Left kidney (tissue), 1 donor: ENCODE measurements at regions not wholly inside any gene's neighbourhood (a gene's known extent, or its start where the extent isn't known, plus 50 kb on each side); places are given as distances from the start of the nearest gene placed in this dataset.
"Not testable (repeated sequence)": the region's sequence is repeated elsewhere in the genome, so short reads cannot be mapped to it uniquely, and the experiment has no call there.

ENCODE experiments used
- DNase-seq: peaks from one replicate; pipeline ENCODE4 v3.0.0-alpha.2; 2013

DNA sequence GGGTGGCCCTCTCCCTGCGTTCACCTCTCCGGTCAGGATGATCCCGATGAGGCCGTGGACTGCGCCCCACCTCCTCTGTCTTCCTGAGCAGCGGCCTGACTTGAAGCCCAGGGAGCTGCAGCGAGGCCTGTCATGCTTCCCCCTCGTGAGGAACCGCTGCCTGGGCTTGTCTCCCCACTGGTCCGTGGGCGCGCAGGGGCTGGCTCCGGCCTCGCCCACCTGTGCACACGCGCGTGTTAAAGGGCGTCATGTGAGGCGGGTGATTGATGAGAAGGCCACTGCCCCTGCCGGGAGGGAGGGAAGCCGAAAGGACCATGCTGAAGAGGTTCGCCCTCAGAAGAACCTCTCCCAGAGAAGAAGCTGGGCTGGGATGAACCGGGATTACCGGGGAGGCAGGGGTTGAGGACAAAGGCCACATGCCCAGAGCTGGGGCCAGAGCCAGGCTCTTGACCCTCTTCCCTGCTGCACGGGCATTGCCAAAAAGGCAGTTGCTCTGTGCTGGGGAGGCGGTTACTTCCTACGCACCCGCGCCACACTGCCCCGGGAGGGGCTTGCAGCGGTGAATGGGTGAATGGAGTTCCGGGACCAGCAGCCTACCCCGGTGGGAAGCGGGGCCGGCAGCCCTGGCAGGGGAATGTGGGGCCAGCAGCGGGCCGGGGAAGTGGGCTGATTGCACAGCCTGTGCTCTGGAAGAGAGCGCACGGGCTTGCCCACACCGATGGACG, 85.9 kb upstream of the GSE1 start:
- no peak for DNase-seq

- no peak for DNase-seq
These were observed 85.3 kb upstream of the GSE1 start for GRCh38 chr16:85527767-85528297.

- DNase-seq = no peak
These were observed 84.4 kb upstream of the GSE1 start for GRCh38 chr16:85528528-85529387.

DNA sequence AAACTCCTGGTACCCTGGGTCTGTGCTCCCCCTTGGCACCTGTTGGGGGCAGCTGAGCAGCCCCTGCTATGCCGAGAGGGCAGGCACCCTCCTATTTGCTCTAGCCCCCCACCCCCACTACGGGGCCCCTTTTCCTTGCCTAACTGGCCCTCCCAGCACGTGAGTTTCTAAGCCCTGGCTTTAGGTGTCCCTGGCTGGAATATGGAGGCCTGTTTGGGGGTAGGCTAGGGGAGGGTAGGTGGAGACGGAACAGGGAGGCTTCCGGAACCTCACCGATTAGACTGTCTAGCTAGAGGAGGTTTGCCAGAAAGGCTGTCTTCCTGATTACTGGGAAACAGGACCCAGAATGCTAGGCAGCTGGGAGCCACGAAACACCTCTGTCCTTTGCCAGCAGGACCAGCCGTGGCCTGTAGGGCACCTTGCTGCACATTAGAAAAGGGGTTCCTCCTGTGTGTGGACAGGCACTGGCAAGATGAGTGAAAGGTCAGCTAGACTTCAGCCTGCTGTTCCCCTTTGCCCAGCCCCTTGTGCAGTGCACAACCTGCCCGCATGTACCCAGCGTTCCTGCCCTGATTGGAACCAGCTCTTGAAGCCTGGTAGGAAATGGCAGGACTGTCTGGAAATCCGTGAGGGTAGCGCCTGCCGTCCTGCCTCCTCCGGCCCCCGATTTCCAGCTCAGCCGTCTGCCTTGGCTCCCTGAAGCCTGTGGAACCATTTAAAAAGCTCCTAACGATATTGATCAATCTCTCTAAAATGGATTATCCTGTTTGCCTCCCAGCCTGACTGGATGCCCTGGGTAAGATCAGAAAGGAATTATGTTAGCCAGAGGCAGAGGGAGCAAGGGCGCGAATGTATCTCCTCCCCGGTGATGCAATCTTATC, 83.4 kb upstream of the GSE1 start:
- no peak for DNase-seq

DNA sequence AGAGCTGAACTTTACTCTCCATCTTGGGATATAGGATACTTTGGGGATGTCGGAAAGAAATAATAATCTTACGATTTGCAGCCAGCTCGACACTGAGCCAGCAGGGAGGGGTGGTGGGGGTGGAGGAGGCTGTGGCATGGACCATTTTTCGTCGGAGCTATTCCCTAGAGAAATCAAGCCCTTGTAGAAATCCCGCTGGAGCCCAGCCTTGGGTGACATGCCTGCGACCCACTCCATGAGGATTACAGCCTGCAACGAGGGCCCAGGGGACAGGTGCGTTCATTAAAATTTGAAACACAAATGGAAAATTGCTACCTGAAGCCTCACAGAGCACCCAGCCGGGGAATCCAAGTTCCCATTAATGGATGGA, 82.8 kb upstream of the GSE1 start:
- DNase-seq = no peak

DNA sequence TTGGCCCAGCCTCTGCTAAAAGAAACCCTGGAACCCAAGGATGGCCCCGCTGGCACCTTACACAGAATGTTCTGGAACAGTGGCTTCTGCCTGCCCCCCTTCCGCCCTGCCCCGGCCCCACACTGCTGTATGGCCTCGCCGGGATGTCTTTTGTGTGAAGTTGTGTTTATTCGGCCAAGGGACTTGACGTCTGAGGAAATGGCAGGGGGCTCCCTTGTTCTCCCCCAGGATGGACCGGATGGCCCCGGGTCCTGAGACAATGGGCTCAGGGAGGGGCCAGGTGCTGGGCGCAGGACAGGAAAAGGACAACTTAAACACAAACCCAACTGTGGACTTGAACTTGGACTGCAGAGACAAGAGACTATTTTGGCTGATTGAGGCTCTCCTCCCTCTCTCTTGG, 81.6 kb upstream of the GSE1 start:
- DNase-seq = no peak

DNA sequence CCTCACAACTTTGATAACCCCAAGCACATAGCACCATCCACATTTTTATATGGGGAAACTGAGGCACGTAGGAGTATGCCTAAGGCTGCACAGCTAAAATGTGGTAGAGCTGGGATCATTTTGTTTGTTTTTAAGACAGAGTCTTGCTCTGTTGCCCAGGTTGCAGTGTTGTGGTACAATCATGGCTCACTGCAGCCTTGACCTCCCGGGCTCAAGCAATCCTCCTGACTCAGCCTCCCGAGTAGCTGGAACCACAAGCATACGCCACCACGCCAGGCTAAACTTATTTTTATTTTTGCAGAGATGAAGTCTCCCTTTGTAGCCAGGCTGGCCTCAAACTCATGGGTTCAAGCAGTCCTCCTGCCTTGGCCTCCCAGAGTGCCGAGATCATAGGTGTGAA, 81.0 kb upstream of the GSE1 start:
- DNase-seq = no peak

DNA sequence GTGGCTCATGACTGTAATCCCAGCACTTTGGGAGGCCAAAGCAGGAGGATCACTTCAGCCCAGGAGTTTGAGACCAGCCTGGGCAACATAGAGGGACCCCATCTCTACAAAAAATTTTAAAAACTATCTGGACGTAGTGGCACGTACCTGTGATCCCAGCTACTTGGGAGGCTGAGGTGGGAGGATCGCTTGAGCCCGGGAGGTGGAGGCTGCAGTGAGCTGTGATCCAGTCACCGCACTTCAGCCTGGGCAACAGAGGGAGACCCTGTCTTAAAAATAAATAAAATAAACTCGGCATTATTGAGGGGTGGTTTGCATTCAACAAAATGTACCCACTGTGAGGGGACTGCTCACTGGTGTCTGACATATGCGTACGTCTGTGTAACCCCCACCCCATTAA, 79.5 kb upstream of the GSE1 start:
- DNase-seq = not testable (repeated sequence)

DNA sequence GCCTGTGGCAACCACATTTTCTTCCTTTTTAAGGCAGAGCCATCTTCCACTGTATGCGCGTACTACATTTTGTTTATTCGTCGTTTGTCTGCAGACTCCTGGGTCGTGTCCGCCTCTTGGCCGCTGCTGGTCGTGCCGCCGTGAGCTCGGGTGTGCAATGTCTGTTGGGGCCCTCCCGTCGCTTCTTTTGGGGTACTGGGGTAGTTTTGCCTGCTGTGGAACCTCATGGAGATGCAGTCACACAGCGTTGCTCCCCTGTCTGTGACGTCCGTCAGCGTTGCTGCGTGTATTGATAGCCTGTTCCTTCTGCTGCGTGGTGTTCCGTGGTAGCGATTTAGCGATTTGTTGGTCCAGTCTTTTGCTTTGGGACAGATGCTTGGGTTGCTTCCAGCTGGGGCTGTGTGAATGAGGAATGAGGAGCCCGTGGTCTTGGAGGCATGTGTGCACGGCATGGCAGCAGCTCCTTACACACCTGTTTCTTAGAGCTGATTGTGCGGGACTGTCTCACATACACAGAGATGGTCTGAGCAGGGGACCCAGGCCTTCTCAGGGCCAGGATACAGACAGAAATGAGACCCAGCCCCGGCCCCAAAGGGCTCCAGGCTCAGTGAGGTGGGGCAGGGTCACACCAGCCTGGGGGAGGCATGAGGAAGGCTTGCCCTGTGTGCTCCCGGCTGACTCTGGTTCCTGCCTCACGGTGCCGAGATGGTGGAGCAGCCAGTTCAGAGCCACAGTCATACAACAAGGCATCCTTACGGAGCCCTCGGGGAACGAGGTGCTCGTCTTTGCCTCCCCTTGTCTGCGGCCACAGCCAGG, 78.4 kb upstream of the GSE1 start:
- DNase-seq = no peak

- DNase-seq = no peak
These were observed 77.6 kb upstream of the GSE1 start for GRCh38 chr16:85535352-85536072.

- no peak for DNase-seq
These were observed 77.1 kb upstream of the GSE1 start for GRCh38 chr16:85536073-85536410.

- DNase-seq = no peak
These were observed 76.5 kb upstream of the GSE1 start for GRCh38 chr16:85536411-85537330.

DNA sequence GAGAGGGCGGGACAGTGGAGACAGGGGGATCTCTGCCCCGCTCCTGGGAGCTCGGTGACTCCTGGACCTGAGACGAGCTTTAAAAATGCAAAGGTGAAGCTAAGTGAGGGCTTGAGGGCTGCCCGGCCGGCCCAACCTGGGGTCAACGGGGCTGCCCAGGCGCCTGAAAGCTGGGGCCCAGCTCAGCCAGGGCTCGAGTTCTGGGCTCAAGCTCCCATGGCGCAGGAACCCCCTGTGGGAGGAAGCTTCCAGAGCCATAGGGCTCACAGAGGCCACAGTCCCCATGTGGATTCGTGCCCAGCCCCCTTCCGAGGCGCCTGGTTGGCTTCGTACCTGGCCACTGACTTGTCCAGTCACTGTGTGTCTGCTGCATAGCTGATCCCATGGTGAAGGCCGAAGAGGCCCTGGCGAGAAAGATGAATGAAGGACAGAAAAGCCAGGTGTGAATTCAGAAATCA, 75.8 kb upstream of the GSE1 start:
- no peak for DNase-seq

DNA sequence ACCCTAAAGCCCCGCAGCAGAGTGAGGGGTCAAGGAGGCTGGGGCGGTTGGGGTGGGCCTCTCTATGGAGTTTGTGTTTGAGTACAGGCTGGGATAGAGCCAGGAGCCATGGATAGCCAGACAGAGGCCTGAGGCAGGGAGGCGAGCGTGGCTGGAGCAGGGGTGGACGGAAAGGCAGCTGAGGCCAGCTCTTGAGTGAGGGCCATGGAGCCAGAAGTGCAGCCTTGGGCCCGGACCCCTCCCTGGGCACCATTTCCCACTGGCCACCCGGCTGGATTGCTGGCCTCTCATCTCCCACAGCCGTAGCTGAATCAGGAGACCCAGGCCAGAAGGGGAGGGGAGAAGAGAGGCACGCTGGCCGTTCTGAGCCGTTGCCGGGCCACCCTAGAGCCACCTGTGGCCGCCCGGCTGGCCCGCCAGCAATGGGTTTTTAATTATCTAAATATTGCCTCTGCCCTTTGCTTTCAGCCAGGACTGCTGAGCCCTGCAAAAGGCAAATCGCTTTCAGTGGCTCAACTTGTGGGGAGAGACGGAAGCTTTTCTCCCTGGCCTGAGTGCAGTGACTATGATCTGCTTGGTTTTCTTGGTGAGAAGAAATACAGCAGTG, 75.2 kb upstream of the GSE1 start:
- no peak for DNase-seq

- DNase-seq = no peak
These were observed 74.0 kb upstream of the GSE1 start for GRCh38 chr16:85539084-85539483.

DNA sequence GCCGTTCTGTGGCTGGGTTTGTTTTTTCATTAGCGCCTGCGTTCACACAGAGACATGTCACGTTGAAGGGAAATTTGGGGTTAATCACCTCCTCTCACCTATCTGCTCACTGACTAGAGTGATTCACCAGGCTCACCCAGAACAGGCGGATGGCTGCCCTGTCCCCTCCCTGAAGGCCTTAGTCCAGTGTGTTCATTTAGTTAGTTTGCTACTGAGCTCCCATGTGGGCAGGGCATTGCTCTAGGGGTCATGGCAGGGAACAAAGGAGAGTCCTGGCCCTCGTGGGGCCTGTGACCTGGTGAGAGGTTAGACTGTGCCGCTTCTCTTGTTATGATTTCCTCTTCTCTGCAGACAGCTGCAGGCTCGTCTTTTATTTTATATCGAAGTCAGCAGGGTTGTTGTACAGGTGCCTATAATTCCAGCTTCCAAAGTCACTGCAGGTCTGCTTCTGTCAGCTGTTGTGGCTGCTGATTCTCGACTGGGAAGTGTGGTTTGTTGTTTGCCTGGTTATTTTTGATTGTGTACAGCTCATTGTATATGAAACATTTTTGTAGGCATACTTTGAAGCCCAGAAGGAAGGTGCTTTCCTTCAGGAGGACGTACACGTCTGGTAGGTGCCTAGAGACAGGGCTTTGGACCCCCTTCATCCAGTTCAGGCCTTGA, 73.4 kb upstream of the GSE1 start:
- DNase-seq = no peak

DNA sequence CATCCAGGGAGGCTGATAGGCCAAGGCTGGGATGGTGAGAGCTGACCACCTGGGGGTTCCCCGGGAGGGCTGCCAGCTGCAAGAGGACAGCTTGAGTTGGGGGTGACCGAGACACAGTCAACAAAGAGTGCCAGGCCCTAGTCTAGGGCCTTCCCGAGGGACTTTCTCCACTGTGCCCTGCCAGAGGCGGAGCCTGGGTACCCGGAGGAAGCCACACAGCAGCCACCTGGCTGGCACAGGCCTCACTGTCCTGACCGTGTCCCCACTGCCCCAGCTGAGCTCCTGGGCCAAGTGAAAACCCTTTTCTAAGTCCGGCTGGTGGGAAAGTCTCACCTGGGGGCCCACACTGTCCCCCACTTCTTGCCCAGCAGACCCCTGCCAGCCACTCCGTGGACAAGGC, 71.9 kb upstream of the GSE1 start:
- no peak for DNase-seq

DNA sequence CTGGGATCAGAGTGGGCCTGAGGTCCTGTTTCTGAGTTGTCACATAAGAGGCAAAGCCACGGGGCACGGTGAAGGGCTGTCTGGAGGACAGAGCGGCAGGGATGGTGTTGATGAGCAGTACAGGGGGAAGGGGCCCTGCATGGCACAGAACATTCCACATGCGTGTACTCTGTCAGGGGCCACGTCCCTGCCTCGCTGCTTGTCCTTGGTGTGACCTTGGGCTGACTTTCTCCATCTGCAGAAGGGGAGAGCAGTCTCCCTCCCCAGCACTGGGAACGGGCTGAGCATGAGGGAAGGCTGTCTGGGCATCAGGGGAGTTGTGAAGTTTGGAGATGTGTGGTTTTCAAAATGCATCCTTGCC, 71.5 kb upstream of the GSE1 start:
- no peak for DNase-seq
